ENCODE measurements at regions not wholly inside any gene's neighbourhood (a gene's known extent, or its start where the extent isn't known, plus 50 kb on each side); places are given as distances from the start of the nearest gene placed in this dataset.
"Not testable (repeated sequence)": the region's sequence is repeated elsewhere in the genome, so short reads cannot be mapped to it uniquely, and the experiment has no call there.

GRCh38 chr3:30437171-30437601 is 169.2 kb upstream of the TGFBR2 start:
- no peak for DNase-seq

GRCh38 chr3:30438126-30438525 is 168.3 kb upstream of the TGFBR2 start:
- no peak for DNase-seq

GRCh38 chr3:30439451-30440053 is 166.8 kb upstream of the TGFBR2 start:
- no peak for DNase-seq

DNA sequence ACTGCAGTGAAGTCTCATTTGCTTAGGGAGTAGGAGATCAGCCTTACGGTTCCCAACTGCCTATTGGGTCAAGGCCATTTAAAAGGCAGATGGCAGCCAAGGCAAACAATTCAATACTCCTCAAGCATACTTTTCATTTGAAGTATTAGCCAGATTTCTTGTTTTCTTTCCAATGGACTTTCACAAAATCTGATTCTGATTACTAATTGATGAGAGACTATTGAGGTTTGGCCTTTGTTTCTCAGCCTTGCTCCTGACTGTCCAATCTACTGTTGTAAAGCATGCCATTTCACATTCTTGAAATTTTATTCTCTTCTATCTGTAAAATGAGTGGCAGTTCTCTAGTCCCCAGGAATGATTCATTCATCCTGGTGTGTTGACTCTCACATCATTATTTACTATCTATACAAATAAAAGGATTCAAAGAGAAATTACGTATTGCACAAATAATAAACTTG is 166.2 kb upstream of the TGFBR2 start:
- DNase-seq = no peak

DNA sequence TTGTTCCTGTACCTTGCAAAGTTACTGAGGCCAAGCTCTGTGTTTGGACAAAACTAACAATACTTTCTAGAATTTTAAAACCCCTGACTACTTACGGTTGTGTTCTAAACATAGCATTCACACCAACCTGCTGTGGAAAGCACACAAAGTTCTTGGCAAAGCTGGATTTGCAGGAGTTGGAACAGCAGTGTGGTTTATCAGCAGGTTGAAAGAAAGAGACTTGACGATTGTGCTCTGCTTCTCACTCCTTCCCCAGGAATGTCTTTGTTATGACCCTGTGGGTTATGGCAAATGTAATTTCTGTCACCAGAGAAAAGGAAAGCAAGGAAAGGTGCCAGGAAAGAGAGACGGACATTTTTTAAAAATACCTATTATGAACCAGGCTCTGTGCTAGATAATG is 165.5 kb upstream of the TGFBR2 start:
- no peak for DNase-seq

GRCh38 chr3:30443756-30444673 is 162.4 kb upstream of the TGFBR2 start:
- DNase-seq = no peak

GRCh38 chr3:30448450-30449289 is 157.7 kb upstream of the TGFBR2 start:
- DNase-seq = no peak

- DNase-seq = no peak
Observed at GRCh38 chr3:30449290-30449632, 157.1 kb upstream of the TGFBR2 start.

- no peak for DNase-seq
Observed at GRCh38 chr3:30452446-30452845, 154.0 kb upstream of the TGFBR2 start.

GRCh38 chr3:30453360-30454039 is 152.9 kb upstream of the TGFBR2 start:
- DNase-seq = no peak

DNA sequence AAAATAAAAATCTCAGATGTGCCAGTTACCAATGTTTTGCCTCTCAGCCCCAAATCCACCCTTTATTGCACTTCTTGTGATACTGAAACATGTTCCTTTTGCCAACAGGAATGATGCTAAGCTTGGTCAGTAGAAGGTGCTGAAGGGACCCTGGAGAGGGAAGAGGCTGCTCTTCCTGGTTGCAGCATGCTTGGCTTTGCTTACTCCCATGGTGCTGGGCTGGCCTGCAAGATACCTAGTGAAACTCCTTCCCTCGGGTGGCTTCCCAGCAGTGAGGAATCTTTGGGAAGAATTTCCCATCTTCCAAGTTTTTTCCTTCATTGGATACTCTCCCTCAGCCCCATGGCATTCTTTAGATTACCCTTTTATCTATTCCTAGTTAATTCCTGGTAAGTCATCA is 151.8 kb upstream of the TGFBR2 start:
- no peak for DNase-seq

DNA sequence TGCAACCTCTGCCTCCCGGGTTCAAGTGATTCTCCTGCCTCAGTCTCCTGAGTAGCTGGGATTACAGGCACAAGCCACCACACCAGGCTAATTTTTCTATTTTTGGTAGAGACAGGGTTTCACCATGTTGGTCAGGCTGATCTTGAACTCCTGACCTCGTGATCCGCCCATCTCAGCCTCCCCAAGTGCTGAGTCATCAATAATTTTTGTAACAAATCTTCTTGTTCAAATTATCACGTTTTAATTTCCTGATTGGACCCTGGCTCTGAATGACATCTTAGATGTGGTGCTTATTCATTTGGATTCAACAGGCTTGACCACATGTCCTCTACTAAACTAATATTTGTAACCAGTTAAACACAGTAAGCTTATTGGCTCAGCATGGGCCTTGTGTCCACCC is 151.3 kb upstream of the TGFBR2 start:
- not testable (repeated sequence) for DNase-seq

- DNase-seq = no peak
Observed at GRCh38 chr3:30455840-30456239, 150.6 kb upstream of the TGFBR2 start.

GRCh38 chr3:30456264-30456663 is 150.1 kb upstream of the TGFBR2 start:
- DNase-seq = no peak

DNA sequence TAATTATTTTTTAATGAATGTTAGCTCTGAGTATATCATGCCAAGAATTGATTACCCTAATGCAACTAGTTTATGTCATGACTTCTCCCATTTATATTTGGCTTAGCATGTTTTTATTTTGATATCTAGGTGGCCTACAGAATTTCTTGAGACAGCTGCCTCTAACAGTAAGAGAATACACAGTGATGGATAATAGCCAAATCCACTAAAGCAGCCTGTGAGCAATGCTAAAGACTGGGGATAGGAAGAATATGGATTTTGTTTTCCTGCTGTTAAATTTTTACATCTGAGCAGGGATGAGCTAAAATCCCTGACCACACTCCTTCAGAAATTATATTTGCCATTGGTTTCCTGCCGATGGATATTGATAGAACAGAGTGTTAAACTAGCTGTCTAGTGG is 149.3 kb upstream of the TGFBR2 start:
- no peak for DNase-seq

- DNase-seq = no peak
Observed at GRCh38 chr3:30457726-30458125, 148.7 kb upstream of the TGFBR2 start.

- no peak for DNase-seq
Observed at GRCh38 chr3:30458376-30459171, 147.8 kb upstream of the TGFBR2 start.

DNA sequence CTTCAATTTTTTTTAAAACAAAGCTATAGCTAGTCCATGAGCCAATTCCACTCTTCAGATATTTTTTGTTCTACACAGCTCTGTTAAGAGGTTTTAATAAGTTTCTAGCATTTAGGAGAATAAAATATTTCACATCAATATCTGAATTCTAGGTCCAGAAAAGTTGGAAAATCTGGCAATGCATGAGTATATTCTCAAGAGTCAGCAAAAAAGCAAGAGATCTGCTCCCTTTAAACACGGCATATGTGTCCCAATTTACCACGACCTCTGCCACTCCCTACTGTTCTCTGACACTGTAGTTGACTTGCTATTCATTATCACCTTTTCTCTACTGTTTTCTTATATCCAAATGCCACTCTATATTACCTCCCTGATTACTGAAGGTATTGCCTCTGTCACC is 145.1 kb upstream of the TGFBR2 start:
- no peak for DNase-seq

- DNase-seq = no peak
Observed at GRCh38 chr3:30462721-30463470, 143.5 kb upstream of the TGFBR2 start.

DNA sequence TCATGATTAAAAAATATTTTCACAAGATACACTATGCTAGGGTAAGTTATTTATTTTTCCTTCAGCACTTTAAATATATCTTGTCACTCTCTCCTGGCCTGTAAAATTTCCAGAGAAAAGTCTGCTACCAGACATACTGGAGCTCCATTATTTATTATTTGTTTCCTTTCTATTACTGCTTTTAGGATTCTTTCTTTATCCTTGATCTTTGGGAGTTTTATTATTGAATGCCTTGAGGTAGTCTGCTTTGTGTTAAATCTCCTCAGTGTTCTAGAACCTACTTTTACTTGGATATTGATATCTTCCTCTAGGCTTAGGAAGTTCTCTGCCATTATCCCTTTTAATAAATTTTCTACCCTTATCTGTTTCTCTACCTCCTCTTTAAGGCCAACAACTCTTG is 142.0 kb upstream of the TGFBR2 start:
- no peak for DNase-seq

Data from hypothalamus (tissue), 51 donors.